GM12891 (cell line): ENCODE measurements at regions not wholly inside any gene's neighbourhood (a gene's known extent, or its start where the extent isn't known, plus 50 kb on each side); places are given as distances from the start of the nearest gene placed in this dataset.

Source experiments
- DNase-seq: peaks from one replicate; pipeline ENCODE4 v3.0.0; 2011; ENCODE audit warnings: low spot score; ENCODE audit not compliant: insufficient read length
- FAIRE-seq: peaks from 2 replicates; lab custom pipeline; 2011; peaks lifted over from hg19 to GRCh38; lab: Jason Lieb, UNC
- PAX5 ChIP-seq: IDR thresholded peaks from 2 replicates; pipeline ENCODE4 v1.6.1; 2011; ENCODE audit warnings: low read length, moderate library complexity, mild to moderate bottlenecking; ENCODE audit not compliant: insufficient read depth, severe bottlenecking
- POLR2A ChIP-seq: IDR thresholded peaks from 2 replicates; pipeline ENCODE4 v1.6.1; 2011; ENCODE audit warnings: low read depth, low read length, control low read depth
- POLR2AphosphoS5 ChIP-seq: IDR thresholded peaks from 2 replicates; pipeline ENCODE4 v1.6.1; 2011; ENCODE audit warnings: low read depth, low read length, control low read depth
- POU2F2 ChIP-seq: IDR thresholded peaks from 2 replicates; pipeline ENCODE4 v1.6.1; 2011; ENCODE audit warnings: low read depth, mild to moderate bottlenecking, control low read depth, low read length, moderate library complexity
- SPI1 ChIP-seq: IDR thresholded peaks from 2 replicates; pipeline ENCODE4 v1.6.1; 2011; ENCODE audit warnings: low read depth, low read length, control low read depth
- TAF1 ChIP-seq: IDR thresholded peaks from 2 replicates; pipeline ENCODE4 v1.6.1; 2011; ENCODE audit warnings: low read depth, low read length, control low read depth

- TF ChIP-seq PAX5, result no peak
- no peak for TF ChIP-seq SPI1
- TF ChIP-seq TAF1, result no peak
- no peak for TF ChIP-seq POLR2A
- TF ChIP-seq POLR2AphosphoS5, result no peak
- TF ChIP-seq POU2F2, result no peak
- DNase-seq, result no peak
- no peak for FAIRE-seq
Measured at GRCh38 chr16:35399133-35399532, 1939.7 kb downstream of the TP53TG3F start.

- DNase-seq (no peak), FAIRE-seq (no peak)
- TF ChIP-seq POLR2A (no peak), TAF1 (no peak), SPI1 (no peak), POLR2AphosphoS5 (no peak), POU2F2 (no peak), PAX5 (no peak)
Measured at GRCh38 chr16:35404273-35404672, 1944.9 kb downstream of the TP53TG3F start.

DNA sequence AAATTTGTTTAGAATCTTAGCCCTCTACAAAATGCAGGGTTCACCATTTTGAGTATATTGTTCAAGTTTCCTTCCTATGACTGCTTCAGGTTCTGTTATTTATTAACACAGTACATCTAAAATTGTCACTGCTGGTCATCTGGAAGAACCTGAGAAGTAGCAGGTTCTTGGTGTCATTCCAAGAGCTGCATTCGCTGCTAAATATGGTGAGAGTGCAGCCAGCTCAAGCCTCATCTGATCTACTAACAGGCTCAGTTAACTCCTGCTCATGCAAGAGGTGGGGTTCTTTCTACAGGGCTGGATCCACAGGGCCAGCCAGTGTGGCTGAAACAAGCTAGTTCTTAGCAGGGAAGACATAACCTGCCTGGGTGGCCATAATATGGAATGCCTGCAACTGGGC is 1946.1 kb downstream of the TP53TG3F start:
- TF ChIP-seq TAF1, result no peak
- no peak for TF ChIP-seq POU2F2
- no peak for TF ChIP-seq POLR2A
- no peak for TF ChIP-seq POLR2AphosphoS5
- TF ChIP-seq SPI1, result no peak
- no peak for TF ChIP-seq PAX5
- FAIRE-seq (no peak), DNase-seq (no peak)

GRCh38 chr16:35409503-35409902 is 1950.1 kb downstream of the TP53TG3F start:
- no peak for TF ChIP-seq POU2F2
- TF ChIP-seq POLR2A, result no peak
- no peak for TF ChIP-seq POLR2AphosphoS5
- TF ChIP-seq TAF1, result no peak

DNA sequence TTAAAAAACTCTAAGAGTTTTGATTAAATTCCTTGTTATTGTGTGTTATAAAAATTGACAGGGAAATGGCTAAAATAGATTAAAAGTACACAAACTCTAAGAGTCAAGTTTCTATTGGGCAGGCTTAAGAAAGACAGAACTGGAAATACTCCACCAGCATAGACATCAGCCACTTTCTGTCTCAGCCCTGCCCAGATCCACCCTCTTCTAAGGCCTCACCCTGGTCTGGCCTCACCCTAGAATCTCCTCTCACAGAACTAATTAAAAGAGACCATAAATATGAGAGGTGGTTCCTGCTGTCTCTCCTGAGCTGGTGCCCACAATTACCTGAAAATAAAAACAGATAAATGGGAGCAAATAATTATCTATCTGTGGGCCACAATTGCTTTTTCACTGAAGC is 1951.0 kb downstream of the TP53TG3F start:
- no peak for TF ChIP-seq POLR2A
- TF ChIP-seq POU2F2, result no peak
- no peak for TF ChIP-seq POLR2AphosphoS5
- no peak for TF ChIP-seq TAF1
- no peak for TF ChIP-seq PAX5
- no peak for TF ChIP-seq SPI1
- no peak for FAIRE-seq
- DNase-seq, result no peak

More at GRCh38 chr16:35409503-35409902, 1950.1 kb downstream of the TP53TG3F start:
- DNase-seq, result no peak
- FAIRE-seq, result no peak

DNA sequence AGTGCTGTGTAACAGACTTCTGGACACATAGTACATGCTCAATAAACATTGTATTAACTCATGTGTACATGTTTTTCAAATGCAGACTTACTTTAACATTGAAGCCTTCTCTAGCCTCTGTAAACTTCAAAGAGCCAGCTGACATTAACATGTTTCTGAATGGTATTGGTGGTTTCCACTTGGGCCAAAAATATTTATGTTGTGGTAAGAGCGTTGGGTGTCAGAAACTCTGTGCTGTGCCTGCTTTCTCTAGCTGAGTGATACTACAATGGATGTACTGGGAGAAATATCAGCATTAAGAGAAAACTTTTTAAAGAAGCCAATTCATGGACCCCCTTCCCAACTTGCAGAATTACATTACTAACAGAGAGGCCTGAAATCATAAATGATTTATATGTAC is 1951.7 kb downstream of the TP53TG3F start:
- DNase-seq, result no peak
- TF ChIP-seq POLR2A (no peak), PAX5 (no peak), SPI1 (no peak), POU2F2 (no peak), POLR2AphosphoS5 (no peak), TAF1 (no peak)
- no peak for FAIRE-seq

DNA sequence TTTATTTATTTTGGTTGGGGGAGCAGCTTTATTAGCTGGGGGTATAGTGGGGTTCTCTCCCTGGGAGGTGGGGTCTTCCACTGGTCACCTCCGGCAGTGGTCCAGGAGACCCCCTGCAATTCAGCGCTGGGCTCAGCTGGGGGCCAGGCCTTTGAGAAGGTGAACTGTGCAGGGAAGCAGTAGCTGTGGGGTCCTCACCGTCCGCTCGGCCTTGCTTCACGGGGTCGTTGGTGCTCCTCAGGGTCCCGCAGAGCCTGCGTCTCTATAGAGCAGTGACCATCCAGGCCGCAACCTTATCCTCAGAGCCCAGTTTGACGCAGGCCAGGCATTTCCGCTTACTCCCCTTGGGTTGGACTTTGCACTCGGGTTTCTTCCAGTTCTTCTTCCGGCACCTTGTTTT is 1954.7 kb downstream of the TP53TG3F start:
- DNase-seq (no peak), FAIRE-seq (no peak)

DNA sequence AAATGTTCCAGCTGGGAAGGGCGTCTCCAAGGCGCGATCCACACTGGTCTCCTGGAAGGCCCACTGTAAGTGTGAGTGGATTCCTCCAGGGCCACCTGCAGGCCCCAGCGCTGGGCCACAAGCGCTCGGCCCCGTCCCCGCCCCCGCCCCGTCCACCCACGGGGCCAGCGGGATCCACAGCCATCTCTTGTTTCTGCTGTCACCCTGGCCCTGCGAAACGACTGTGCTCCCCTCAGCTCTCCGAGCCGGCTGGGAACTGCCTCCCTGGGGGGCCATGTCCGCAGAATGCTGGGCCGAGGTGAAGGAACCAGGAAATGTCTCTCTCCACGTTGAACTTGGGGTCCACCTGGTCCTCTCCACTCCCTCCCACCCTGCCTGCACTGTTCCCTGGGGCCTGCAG is 1955.2 kb downstream of the TP53TG3F start:
- DNase-seq (no peak), FAIRE-seq (no peak)
- no peak for TF ChIP-seq PAX5
- TF ChIP-seq POLR2AphosphoS5, result no peak
- TF ChIP-seq POLR2A, result no peak
- no peak for TF ChIP-seq SPI1
- no peak for TF ChIP-seq TAF1
- TF ChIP-seq POU2F2, result no peak

More for the DNA sequence above, 1954.7 kb downstream of the TP53TG3F start:
- TF ChIP-seq POU2F2 (no peak), SPI1 (no peak)

GRCh38 chr16:35425270-35425669 is 1965.9 kb downstream of the TP53TG3F start:
- DNase-seq (no peak), FAIRE-seq (no peak)
- TF ChIP-seq POLR2A (no peak), SPI1 (no peak), POU2F2 (no peak), POLR2AphosphoS5 (no peak), PAX5 (no peak), TAF1 (no peak)

GRCh38 chr16:35431829-35432663 is 1972.6 kb downstream of the TP53TG3F start:
- no peak for DNase-seq
- TF ChIP-seq POLR2AphosphoS5 (no peak), POU2F2 (no peak), SPI1 (no peak), PAX5 (no peak)
- no peak for FAIRE-seq

DNA sequence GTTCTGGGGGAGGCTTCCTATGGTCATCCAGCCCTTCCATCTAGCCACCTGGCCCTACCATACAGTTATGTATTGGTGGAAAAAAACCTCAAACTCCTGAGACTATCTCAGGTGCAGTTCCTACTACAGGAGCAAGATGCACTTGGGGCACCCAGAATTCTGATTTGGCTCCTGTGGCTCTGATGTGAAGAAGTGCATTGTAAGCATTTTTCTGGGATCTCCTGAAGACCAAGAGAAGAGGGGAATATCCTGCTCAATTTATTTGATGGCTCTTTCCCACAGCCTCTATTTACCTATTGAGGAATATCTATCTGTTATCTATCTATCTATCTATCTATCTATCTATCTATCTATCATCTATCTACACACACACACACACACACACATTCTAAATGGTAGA is 1981.5 kb downstream of the TP53TG3F start:
- TF ChIP-seq PAX5 (no peak), POLR2AphosphoS5 (no peak), POU2F2 (no peak), SPI1 (no peak), POLR2A (no peak), TAF1 (no peak)
- no peak for DNase-seq
- no peak for FAIRE-seq
